ENCODE measurements at regions not wholly inside any gene's neighbourhood (a gene's known extent, or its start where the extent isn't known, plus 50 kb on each side); places are given as distances from the start of the nearest gene placed in this dataset.

GRCh38 chr20:48478806-48479585 lies 348.8 kb downstream of the PREX1 start:
- ChIA-PET CTCF (interaction anchor here (0.5 to 1.6 kb wide), 2 partner anchors 126 to 141 kb away, joined by 3 to 6 read pairs; no protein-coding TSS in a partner anchor), POLR2A (no interaction called here), RAD21 (ENCODE audit: unreplicated experiment) (no interaction called here), SMC1A (ENCODE audit: uncharacterized antibody, unreplicated experiment) (interaction anchor here (0.6 to 1.3 kb wide), 5 partner anchors 9 to 1523 kb away, joined by 3 read pairs; no protein-coding TSS in a partner anchor)
- BruUV-seq (replicated peaks) = no TSS peak
- ATAC-seq (no peak), DNase-seq (ENCODE audit: low read depth, low spot score) (no peak), FAIRE-seq (no peak)
- in situ Hi-C loops (cut with MboI) (no loop called here), intact Hi-C loops (cut with micrococcal nuclease; ENCODE audit: unreplicated experiment) (no loop called here)
- H3K4me3 ChIP-seq = no peak overlapping the region
- H3K9me3 ChIP-seq (replicated peaks; ENCODE audit: control insufficient read depth, insufficient read depth, low read length) = no peaks in the 10 kb centered on the region
- H3K4me1 ChIP-seq (ENCODE audit: control insufficient read depth, insufficient read depth, low read length) = peaks cover 18% of the 10 kb centered on the region
- 77% methylated on average over 9 of the region's 9 CpGs for WGBS (ENCODE audit: insufficient coverage, insufficient replicate concordance, low lambda C conversion rate, missing lambda C conversion rate)
- H3K9ac ChIP-seq (ENCODE audit: control insufficient read depth, insufficient read depth, low read length) = no peak overlapping the region
- H3K36me3 ChIP-seq (ENCODE audit: control insufficient read depth in 2 of 2, insufficient read depth in 2 of 2, low read length in 1 of 2) = no peaks in the 10 kb centered on the region
- H3K4me2 ChIP-seq (ENCODE audit: control insufficient read depth, insufficient read depth) = peak overlapping the region; percentile 44; the same call in 1 of the 2 replicates
- no peaks in the 10 kb centered on the region for H3K79me2 ChIP-seq (ENCODE audit: control insufficient read depth, insufficient read depth, low read length)
- H3K27ac ChIP-seq (ENCODE audit: control insufficient read depth, insufficient read depth) = no peak overlapping the region
- no peaks in the 10 kb centered on the region for H4K20me1 ChIP-seq (ENCODE audit: control insufficient read depth, insufficient read depth)
- H2AFZ ChIP-seq (ENCODE audit: control insufficient read depth, low read depth, low read length) = no peak overlapping the region
- no peak for TF ChIP-seq NR2C2 (IDR thresholded peaks at IDR 0.05; ENCODE audit: borderline replicate concordance, control insufficient read depth, insufficient read length, low read depth)
- TF ChIP-seq BHLHE40 (IDR thresholded peaks at IDR 0.05; ENCODE audit: borderline replicate concordance in 1 of 2, low read depth in 2 of 2, low read length in 1 of 2) = no peak
- no peak for TF ChIP-seq RB1 (IDR thresholded peaks at IDR 0.05; ENCODE audit: borderline replicate concordance)
- TF ChIP-seq IKZF2 (IDR thresholded peaks at IDR 0.05) = no peak
- no peak for TF ChIP-seq ZNF217 (IDR thresholded peaks at IDR 0.05)
- no peak for TF ChIP-seq TBL1XR1 (IDR thresholded peaks at IDR 0.05; ENCODE audit: low read depth, low read length)
- TF ChIP-seq FOXK2 (IDR thresholded peaks at IDR 0.05) = no peak
- no peak for TF ChIP-seq PBX3 (IDR thresholded peaks at IDR 0.05; ENCODE audit: insufficient replicate concordance, low read depth, low read length)
- TF ChIP-seq SUPT20H (IDR thresholded peaks at IDR 0.05; ENCODE audit: borderline replicate concordance, control insufficient read depth, low read depth, low read length) = no peak
- no peak for TF ChIP-seq ZBTB4 (CRISPR knock-in tag; IDR thresholded peaks at IDR 0.05)
- TF ChIP-seq LARP7 (IDR thresholded peaks at IDR 0.05) = no peak
- H3K27me3 ChIP-seq (replicated peaks in 1 of 2; ENCODE audit: control insufficient read depth in 2 of 2, insufficient read depth in 2 of 2, low read length in 1 of 2) = no peaks in the 10 kb centered on the region; a peak in 1 of 4 replicates
